Lower lobe of right lung (tissue), 2 donors: ENCODE measurements at regions not wholly inside any gene's neighbourhood (a gene's known extent, or its start where the extent isn't known, plus 50 kb on each side); places are given as distances from the start of the nearest gene placed in this dataset.

Experiments
- ATAC-seq, 2 donors: fragments of 200-7000 bp; cut with Tn5 transposase; one replicate each; pipeline ENCODE4 v1.9.1; 2020 to 2022; ENCODE audit warnings: mild to moderate bottlenecking in 2 of 2, moderate library complexity in 2 of 2
- DNase-seq: peaks from one replicate; pipeline ENCODE4 v3.0.0-alpha.2; 2020
- H3K27ac ChIP-seq: fragments of 200-600 bp; one replicate; pipeline ENCODE4 v1.8.0; 2022
- H3K27me3 ChIP-seq: fragments of 200-600 bp; one replicate; pipeline ENCODE4 v1.8.0; 2022; ENCODE audit warnings: low read depth
- H3K36me3 ChIP-seq: fragments of 200-600 bp; one replicate; pipeline ENCODE4 v1.8.0; 2022; ENCODE audit warnings: mild to moderate bottlenecking
- H3K4me1 ChIP-seq: fragments of 200-600 bp; one replicate; pipeline ENCODE4 v1.8.0; 2022
- H3K4me3 ChIP-seq: fragments of 200-600 bp; one replicate; pipeline ENCODE4 v1.8.0; 2022; ENCODE audit warnings: mild to moderate bottlenecking
- H3K9me3 ChIP-seq: fragments of 200-600 bp; one replicate; pipeline ENCODE4 v1.8.0; 2022
- intact Hi-C: fragments of 100-400 bp; cut with DNase I; formaldehyde crosslinking; loops from one replicate; pipeline ENCODE4 v1.11.0; 2022
- TF ChIP-seq, protein P1 (sequence below): fragments of 200-600 bp; IDR thresholded peaks from one replicate; pipeline ENCODE4 v1.8.0; 2022; ENCODE audit warnings: antibody characterized with exemption, mild to moderate bottlenecking
- donor health status: DM: no; HTN: yes; CAD: no; lungs with severe emphysema.

DNA sequence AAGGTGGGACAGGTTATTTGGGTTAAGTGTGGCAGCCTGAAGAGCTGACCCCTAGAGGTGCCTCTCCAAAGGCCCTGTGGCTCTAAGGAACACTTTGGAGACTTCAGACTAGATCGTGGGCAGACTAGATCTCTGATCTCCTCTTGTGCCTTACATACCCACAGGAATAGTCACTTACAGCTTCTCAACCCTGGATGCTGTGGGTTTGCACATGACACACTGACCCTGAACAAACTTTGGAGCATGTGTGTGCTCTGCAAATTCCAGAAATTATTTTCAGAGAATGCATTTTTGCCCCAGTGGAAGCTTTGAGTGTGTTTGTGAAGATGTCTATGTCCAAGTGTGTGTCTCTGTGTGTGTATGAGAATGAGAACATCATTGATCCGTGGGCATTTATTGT, 119.6 kb downstream of the EMX2 start:
- Histone ChIP-seq H3K36me3 (no peaks in the 10 kb centered on the region), H3K27me3 (peaks cover 5% of the 10 kb centered on the region), H3K4me1 (no peaks in the 10 kb centered on the region), H3K27ac (no peak overlapping the region), H3K4me3 (no peak overlapping the region), H3K9me3 (no peaks in the 10 kb centered on the region)
- intact Hi-C loops, result no loop called here
- DNase-seq (no peak), ATAC-seq (no peak)
- TF ChIP-seq, protein P1, sequence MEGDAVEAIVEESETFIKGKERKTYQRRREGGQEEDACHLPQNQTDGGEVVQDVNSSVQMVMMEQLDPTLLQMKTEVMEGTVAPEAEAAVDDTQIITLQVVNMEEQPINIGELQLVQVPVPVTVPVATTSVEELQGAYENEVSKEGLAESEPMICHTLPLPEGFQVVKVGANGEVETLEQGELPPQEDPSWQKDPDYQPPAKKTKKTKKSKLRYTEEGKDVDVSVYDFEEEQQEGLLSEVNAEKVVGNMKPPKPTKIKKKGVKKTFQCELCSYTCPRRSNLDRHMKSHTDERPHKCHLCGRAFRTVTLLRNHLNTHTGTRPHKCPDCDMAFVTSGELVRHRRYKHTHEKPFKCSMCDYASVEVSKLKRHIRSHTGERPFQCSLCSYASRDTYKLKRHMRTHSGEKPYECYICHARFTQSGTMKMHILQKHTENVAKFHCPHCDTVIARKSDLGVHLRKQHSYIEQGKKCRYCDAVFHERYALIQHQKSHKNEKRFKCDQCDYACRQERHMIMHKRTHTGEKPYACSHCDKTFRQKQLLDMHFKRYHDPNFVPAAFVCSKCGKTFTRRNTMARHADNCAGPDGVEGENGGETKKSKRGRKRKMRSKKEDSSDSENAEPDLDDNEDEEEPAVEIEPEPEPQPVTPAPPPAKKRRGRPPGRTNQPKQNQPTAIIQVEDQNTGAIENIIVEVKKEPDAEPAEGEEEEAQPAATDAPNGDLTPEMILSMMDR, result no peak

DNA sequence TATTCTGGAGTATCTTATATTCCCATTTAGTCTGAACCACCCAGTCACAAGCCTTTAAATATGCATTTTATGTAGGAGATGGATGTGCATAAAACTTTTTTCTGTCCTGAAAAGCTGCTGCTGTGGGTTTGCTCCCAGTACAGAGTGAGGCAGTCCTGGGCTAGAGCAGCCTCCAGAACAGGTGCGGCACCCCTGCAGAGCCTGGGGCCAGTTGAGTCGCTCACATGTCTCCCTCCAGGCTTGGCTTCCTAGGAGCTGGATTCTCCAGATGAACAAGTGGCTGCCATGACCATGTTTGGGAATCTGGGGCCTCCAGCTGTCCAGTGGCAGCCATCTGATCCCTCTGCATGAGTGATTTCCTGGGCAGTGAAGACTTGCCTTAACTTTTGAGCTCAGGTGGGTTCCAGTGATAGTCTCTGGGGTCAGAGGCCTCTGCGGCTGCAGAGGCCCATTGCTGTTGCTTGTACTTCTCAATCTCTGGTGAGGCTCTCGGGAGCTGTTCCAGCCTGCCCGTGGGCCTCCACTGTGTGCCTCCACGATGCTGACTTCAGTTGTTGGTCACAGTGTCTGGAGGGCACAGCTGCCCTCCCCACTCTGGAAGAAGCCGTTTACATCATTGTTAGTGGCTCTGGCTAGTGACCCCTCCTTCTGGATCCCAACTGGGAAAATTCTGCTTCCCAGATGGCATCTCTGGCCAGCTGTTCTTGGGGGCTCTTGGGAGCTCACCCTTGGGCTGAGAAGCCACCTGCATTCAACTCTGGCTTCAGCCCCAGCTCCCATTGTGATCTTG, 120.4 kb downstream of the EMX2 start:
- TF ChIP-seq, protein P1, result no peak

DNA sequence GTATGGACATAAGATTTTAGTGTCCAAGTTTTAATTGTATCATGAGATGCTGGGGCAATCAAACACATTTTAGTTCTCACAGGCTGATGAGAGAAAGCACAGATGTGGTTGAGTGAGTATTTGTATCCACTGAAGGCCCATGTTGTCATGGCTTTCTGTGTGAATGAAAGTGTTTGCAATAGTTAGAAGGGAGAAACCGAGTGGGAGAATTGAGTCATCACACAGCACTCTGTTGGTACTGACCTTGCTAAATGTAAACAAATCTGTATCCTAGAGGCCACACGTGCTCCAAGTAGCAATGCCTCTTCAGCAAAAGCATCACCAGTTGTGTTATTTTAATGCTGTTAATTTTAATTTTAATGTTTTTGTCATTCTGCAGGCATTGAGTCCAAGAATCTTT, 121.2 kb downstream of the EMX2 start:
- no peak overlapping the region for H3K27ac ChIP-seq
- TF ChIP-seq, protein P1, result no peak
- H3K4me1 ChIP-seq, result no peaks in the 10 kb centered on the region
- ATAC-seq, result no peak
- no peaks in the 10 kb centered on the region for H3K36me3 ChIP-seq
- H3K27me3 ChIP-seq, result peaks cover 5% of the 10 kb centered on the region
- DNase-seq, result no peak
- no peak overlapping the region for H3K4me3 ChIP-seq
- no peaks in the 10 kb centered on the region for H3K9me3 ChIP-seq
- intact Hi-C loops, result no loop called here

More for the DNA sequence above, 120.4 kb downstream of the EMX2 start:
- no peaks in the 10 kb centered on the region for H3K36me3 ChIP-seq
- intact Hi-C loops, result no loop called here
- H3K27me3 ChIP-seq, result peaks cover 5% of the 10 kb centered on the region
- no peaks in the 10 kb centered on the region for H3K9me3 ChIP-seq
- H3K4me1 ChIP-seq, result no peaks in the 10 kb centered on the region
- no peak overlapping the region for H3K27ac ChIP-seq
- ATAC-seq, result no peak
- no peak for DNase-seq
- H3K4me3 ChIP-seq, result no peak overlapping the region

DNA sequence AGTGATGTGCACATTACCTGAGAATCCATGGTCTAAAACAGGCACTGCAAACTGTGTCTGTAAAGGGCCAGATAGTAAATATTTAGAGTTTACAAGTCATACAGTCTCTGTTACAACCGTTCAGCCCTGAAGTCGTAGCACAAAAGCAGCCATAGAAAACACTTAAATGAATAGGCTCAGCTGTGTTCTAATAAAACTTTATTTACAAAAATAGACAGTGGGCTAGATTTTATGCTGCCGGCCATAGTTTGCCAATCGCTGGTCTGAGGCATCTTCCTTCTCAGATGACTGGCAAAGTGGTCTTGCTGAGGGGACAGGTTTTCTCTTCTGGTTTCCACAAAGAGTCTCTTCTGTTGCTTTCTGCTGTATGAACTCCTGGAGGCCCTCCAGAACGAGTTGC, 121.7 kb downstream of the EMX2 start:
- H3K4me3 ChIP-seq, result no peak overlapping the region
- no peaks in the 10 kb centered on the region for H3K9me3 ChIP-seq
- intact Hi-C loops, result no loop called here
- TF ChIP-seq, protein P1, result no peak
- no peaks in the 10 kb centered on the region for H3K36me3 ChIP-seq
- DNase-seq (no peak), ATAC-seq (no peak)
- peaks cover 5% of the 10 kb centered on the region for H3K27me3 ChIP-seq
- no peak overlapping the region for H3K27ac ChIP-seq
- H3K4me1 ChIP-seq, result no peaks in the 10 kb centered on the region

DNA sequence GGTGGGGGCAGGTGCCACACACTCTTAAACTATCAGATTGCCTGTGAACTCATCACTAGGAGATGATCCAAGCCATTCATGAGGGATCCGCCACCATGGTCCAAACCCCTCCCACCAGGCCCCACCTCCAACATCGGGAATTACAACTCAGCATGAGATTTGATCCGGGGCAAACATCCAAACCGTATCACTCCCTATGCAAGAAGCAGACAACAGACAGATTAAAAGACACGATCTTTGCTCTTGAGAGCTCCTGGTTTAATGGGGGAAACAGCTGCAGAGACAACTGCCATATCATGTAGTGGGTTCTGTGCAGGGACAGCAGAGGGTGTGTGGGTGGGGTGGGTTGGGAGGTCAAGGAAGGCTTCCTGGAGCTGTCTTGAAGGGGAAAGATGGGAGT, 123.6 kb downstream of the EMX2 start:
- DNase-seq (no peak), ATAC-seq (no peak)
- intact Hi-C loops, result no loop called here
- TF ChIP-seq, protein P1, result no peak
- no peaks in the 10 kb centered on the region for H3K36me3 ChIP-seq
- peaks cover 5% of the 10 kb centered on the region for H3K27me3 ChIP-seq
- H3K9me3 ChIP-seq, result no peaks in the 10 kb centered on the region
- no peak overlapping the region for H3K27ac ChIP-seq
- no peaks in the 10 kb centered on the region for H3K4me1 ChIP-seq
- H3K4me3 ChIP-seq, result no peak overlapping the region
